Stimulated activated CD8-positive, alpha-beta memory T cell treated with anti-CD3 and anti-CD28 coated beads, Interleukin-15, amount 100 ng/mL, for 48 hours (primary cell): ENCODE measurements at regions not wholly inside any gene's neighbourhood (a gene's known extent, or its start where the extent isn't known, plus 50 kb on each side); places are given as distances from the start of the nearest gene placed in this dataset.
"Not testable (repeated sequence)": the region's sequence is repeated elsewhere in the genome, so short reads cannot be mapped to it uniquely, and the experiment has no call there.

Experiments
- DNase-seq, 2 donors: peaks; one replicate each; pipeline ENCODE4 v3.0.0-alpha.2; 2020; ENCODE audit warnings: low read depth in 2 of 2

DNA sequence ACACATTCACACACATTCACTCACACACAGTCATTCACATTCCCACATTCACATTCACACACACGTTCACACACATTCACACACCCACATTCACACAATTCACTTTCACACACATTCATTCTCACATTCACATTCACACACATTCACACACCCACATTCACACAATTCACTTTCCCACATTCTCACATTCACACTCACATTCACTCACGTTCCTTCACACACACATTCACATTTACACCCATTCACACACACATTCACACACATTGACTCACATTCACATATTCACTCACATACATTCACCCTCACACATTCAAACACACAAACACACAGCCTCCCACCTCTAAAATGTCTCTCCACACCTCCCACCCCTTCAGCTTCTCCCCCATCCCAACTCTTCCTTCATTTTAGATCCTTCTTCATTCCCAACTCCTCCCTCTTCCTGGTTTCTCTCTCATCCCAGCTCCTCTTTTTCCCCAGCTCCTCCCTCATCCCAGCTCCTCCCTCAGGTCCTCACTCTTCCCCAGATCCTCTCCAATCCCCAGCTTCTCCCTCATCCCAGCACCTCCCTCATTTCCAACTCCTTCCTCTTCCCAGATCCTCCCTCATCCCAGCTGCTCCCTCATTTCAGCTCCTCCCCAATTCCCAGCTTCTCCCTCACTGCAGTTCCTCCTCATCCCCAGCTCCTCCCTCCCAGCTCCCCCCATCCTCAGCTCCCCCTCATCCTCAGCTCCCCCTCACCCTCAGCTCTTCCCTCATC, 111.0 kb downstream of the FAM53A start:
- DNase-seq = no peak

DNA sequence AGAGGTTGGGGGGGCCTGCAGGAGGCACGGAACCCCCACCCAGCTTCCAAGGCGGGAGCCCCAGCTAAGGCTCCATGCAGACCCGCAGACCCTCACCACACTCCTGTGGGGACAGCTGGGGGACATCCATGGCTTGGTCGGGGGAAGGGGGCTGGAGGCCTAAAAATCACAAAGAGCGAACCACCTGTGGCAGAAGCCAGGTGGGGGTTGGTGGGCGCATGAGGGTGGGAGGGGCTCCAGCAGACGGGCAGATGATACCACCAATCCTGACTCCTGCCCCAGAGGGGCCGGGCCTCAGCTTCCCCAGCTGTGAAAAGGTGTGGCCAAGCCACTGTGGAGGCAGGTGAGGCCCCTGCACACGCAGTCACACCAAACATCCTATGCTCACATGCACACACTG, 111.6 kb downstream of the FAM53A start:
- no peak for DNase-seq

DNA sequence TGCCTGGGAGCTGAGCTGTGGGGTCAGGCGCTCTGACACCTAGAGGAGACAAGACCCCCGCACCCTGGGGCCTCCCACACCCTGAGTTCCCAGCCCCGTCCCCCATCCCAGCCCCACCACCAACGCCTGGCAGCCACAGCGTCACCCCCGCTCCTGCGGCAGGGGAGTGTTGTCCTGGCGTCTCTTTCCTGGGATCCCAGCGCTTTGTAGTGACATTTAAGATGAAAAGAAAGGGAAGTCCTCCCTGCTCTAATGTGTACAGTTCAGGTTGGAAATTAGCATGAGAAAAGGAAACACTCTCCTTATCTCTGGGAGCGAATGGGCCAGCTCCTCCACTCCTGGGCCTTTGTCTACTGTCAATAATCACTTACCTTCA, 112.1 kb downstream of the FAM53A start:
- DNase-seq = no peak

DNA sequence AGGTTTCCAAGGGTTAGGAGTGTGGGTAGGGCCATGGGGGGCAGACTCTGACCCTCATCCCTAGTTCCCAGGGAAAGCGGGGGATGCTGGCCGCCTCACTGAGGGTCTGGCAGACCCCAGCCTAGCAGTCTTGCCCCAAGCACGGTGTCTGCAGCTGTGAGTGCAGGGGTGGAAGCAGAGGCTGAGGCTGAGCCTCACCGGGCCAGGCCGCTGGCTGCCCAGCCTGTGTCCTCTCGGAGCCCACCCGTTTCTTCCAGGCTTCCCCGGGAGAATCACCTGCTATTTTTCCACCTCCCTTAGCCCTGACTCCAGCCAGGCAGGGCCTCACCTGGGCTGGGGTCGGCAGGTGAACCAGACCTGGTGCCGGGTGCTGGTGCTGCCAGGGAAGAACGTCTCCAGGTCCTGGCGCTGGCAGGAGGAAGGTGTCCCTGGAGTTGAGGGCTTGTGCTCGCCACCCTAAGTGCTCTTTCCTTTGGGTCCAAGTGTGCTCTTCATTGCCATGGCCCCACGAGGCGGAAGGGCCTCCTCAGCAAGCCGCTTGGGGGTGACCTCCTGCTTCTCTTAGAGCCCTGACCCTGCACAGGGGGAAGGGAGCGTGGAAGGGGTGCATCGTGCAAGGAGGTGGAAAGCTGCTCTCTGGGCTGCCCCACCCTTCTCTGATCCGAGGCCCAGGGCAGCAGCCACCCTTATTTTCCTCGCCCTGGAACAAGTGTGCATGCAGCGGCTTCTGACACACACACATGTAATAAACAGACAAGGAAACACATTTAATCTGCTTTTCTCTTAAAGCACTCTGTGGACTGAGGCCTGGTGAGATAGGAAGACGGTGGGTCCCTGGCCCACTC, 112.7 kb downstream of the FAM53A start:
- no peak for DNase-seq

DNA sequence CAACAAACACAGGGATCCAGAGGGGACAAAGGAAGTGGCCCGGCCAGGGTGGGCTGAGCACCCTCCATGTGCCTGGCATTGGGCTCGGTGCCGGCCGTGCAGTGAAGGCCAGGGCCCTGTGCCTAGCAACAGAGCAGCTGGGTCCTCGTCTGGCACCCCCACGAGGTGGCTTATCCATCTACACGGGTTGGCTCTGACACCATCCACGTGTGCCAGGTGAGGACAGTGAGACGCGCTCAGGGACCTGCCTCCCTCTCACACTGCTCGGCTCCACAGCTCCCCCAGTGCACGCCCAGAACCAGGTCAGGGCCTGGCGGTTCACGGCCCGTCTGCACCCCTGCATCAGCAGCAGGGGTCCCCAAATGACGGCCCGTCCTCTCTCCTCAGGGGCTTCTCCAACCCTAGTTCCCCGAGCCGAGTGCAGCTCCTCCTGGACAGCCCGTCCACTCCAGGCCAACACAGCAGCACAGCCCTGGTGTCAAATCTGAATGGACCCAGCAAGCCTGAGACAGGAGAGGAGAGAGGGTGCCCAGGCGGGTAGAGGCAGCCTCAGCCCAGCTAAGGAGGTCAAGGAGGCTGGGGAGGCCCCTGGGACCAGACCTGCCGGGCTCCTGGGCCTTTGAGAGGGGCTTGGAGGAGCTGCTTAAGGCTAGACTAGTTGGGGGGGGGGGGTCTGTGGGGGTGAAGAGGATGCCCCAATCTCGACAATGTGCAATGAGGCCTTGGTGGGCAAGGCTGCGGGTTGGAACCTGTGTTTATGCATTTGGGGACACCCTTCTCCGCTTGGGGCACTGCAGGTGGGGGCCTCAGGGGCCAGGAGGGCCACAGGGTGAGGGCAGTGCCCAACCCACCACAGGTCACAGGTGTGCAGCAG, 113.6 kb downstream of the FAM53A start:
- no peak for DNase-seq

DNA sequence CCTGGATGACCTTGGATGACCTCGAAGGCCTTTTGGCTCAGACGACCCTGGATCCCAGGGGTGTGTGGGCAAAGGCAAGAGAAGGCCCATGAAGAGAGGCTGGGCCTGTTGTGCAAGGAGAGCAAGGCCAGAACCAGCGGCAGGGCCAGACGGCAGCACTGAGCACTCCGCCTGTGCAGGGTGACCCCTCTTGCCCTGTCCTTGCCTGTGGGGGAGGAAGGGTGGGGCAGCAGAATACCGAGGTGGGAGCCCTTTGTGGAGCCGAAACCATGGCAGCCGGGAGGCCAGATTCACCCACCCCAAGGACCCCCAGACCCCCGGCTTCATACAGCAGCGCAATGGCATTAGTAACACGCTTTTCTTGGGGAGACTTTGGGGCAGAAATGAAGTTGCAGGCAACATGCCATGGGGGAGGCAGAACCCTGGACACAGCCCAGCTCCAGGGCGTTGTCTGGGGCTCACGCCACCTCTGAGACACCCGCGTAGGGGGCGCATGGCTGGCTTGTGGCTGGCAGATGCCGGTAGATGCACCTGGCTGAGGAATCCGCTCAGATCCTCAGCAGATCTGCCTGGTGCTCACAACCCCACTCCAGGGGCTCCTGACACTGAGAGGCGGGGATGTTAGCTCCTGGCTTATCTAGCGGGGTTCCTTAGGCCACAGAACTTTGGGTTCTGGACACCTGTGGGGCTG, 114.5 kb downstream of the FAM53A start:
- DNase-seq = no peak

DNA sequence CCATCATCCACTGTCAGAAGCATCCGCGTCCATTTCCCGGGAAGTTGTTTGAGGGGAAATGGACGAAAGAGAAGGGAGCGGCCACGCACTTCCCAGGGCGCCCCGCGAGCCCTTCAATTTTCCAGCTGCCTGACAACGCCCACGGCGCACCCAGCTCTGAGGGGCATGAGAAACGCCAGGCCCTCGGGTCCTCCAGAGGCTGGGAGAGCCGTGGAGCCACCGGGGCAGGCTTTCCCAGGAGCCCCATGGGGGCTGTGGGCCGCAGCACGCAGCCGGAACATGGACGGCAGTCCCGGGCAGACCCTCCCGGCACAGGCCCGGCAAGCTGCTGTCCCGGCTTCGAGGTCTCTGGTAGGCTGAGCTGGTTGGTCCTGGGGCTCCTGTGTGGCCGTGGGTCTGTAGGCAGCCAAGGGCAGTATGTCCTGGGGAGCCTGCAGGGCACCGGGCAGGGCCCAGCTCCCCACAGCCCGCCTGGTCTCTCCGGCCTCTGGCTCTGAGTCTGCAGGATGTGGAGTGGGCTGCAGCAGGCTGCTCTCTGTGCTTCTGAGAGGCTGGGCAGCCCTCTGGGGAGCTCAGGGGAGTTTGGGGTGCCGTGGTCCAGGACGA, 115.2 kb downstream of the FAM53A start:
- DNase-seq = no peak

DNA sequence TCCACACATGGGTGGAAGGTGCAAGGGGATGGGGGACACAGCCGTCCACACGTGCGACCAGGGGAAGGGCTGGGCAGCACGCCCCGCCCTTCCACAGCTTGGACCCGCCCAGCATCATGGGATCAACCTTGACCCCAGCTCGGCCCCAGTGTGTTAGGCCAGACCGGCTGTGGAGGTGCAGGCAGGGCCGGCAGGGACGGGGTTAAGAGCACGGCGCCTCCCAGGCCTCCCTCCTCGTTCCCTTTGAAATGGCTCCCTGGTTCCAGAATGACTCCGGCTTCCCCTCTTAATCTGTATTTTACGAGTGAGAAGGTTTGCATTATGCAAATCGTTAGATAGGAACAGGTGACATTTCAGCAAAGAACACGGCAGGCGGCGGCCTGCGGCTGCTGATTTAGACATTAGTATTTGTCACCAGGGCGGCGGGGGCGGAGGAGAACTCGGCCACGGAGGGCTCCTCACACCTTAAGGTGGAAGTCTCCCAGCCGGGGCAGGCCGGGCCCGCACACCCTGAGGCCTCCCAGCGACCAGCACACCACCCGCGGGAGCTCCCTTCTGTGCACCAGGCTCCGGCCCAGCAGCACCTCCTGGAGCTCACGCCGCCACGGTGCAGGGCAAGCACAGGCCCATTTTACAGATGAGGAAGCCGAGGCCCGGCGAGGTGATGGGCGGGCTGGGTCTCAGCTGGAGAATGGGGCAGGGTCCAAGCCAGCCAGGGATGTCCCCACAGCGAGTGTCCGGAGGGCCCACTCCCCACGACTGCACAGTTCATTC, 116.1 kb downstream of the FAM53A start:
- DNase-seq = no peak

DNA sequence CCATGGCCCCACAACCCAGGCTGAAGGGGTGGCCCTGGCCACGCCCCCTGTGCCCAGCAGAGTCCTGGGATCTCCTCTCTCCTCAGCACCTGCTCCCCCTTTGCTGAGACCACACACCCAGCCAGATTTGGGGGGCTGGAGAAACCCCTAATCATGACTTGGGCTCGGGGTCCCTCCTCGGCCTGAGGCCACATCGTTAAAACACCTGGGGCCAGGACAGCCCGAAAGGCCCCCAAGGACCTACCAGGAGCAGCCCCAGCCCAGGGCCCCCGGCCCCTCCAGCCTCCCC, 116.7 kb downstream of the FAM53A start:
- DNase-seq = no peak

DNA sequence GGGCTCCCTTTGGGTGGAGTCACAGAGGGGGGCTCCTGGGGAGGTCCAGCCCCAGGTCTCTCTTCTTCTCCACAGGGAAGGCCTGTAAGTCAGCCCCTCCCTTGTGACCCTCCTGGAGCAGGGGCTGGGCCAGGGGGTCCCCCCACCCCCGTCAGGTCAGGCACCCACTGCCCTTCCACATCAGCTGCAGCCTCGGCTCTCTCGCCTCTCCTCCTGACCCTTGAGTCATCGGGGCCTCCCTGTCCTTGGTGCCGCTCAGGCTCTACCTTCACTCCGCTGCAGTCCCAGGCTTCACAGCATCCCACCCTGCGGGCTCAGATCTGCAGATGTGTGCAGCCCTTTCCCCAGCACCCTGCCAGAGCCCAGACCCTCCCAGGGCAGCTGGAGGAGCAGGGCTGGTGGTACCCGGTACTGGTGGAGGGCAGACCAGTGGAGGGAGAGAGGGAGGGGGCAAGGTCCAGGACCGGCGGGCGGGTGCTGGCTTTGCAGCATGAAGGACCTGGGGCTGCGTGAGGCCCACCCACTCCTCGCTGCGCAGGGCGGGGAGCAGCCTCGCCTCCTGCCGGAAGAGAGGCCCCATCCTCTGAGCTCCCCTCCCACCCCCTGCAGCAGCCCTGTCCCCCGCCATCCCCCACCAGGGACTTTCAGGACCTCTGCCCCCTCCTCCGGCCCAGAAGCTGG, 117.1 kb downstream of the FAM53A start:
- no peak for DNase-seq

DNA sequence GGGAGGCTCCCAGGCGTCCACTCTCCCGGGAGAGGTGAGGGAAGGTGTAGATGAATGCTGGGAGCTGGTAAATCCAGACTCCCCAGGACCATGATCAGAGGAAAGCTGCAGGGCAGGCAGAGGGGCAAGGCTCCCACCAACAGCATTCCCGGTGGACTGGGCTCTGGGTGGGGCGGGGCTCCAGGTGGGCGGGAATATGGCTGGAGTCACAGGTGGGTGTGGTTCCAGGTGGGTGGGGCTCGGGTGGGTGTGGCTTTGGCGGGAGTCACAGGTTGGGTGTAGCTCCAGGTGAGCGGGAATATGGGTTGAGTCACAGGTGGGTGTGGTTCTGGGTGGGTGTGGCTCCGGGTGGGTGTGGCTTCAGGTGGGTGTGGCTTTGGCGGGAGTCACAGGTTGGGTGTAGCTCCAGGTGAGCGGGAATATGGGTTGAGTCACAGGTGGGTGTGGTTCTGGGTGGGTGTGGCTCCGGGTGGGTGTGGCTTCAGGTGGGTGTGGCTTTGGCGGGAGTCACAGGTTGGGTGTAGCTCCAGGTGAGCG, 117.7 kb downstream of the FAM53A start:
- DNase-seq = not testable (repeated sequence)

DNA sequence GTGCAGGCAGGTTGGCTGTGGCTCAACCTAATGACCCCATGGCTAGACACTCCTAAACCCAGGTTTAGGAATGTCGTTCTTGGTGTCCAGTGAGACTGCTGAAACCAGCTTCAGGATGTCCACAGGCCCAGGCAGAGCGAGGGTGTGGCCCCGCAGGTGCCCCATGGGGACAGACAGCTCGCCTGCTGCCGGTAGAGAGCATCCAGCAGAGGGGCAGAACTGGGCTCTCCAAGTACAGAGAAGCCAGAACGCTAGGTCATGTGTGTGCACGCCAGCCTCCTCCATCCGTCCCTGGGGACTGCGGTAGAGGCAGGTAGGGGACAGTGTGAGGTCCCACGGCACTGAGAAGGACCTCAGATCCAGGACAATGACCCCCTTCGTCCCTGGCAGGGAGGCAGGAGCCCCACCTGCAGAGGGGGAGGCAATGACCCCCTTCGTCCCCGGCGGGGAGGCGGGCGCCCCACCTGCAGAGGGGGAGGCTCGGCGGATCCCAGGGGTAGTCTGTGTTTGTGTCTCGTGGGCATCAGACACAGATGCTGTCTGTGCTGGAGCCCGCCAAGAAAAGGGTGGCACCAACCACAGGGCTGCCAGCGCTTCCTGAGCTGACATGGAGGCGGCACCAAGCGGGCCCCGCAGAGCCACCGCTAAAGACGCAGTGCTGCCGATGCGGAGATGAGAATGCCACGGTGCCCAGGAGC, 118.4 kb downstream of the FAM53A start:
- no peak for DNase-seq

DNA sequence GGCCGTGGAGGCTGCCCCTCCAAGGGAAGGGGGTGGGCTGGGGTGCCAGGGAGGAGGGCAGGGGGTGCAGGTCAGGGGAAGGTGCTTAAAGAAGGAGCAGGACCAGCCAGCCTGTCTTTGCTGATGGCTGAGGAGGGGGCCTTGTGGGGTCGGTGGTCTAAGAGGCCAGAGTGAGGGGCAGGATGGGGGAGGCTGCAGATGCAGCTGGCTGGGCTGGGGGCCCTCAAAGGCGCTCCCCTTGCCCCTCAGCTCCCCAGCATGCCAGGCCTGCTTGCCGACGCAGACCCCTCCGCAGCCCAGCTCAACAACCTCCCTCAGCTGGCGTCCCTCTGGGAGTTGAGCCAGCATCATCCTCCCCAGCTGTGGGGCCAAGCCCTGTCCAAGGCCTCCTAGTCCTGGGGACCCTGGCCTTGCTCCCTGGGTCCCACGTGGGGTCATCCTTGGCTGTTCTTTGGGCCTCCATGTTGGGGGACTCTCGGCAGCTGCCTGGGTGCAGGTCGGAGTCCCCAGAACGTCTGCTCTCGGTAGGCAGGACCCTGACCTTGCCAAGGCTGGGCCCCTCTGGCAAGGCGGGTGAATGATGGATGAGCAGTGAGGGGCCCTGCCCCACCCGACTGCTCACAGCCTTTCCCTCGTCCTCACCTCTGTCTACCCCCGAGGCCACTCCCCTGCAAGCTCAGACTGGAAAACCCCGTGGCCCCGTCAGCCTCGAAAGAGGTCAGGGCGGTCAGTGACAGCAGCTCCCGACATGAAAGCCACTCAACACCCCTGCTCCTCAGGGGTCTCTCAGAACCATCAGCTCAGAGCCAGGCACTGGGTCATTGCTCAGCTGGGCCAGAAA, 119.4 kb downstream of the FAM53A start:
- DNase-seq = no peak

DNA sequence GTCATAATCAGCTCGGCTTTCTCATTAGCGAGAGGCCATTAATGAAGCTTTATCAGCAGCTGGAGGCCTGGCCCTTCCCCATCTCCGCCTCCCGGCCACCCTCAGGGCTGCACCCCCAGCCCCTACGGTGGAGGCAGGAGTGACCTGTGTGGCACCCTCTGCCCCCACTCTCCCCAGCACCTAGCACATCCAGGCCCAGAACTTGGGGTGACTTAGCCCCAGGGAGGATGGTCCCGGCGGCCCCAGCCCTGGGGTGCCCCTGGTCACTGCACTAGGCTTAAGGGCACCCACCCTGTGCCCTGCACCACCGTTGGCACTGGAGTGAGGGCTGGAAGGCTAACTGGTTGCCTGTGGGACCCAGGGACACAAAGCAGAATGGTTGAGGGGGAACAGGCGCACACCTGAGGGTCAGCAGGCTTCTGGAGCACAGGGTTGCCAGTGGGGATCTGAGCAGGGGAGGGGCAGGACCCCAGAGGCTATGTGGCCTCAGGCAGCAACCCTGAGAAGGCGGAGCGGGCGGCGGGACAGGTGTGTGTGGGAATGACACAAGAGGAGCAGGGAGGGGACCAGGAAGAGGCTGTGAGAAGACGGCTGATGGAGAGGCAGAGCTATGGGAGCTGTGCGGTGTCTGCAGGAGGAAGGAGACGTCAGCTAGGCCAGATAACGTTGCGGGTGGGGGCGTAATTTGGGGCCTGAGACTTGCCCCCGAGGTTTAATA, 120.2 kb downstream of the FAM53A start:
- no peak for DNase-seq

DNA sequence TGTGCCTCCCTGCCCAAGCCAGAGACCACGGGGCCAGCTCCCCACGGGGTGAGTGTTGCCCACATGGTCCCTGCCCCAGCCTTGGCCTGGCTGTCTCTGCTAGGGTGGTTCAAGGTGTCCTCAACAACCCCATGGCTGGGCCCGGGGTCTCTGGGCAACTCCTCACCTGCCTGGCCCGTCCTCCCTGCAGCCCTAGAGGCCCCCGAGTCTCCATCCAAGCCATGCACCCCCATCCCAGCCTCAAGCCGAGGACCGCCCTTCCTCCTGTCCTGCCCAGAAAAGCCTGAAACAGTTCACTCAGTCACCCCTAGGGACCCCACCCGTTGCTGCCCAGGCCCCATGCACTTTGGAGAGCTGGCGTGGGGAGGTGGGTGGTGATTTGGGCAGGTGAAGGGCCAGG, 120.9 kb downstream of the FAM53A start:
- no peak for DNase-seq

DNA sequence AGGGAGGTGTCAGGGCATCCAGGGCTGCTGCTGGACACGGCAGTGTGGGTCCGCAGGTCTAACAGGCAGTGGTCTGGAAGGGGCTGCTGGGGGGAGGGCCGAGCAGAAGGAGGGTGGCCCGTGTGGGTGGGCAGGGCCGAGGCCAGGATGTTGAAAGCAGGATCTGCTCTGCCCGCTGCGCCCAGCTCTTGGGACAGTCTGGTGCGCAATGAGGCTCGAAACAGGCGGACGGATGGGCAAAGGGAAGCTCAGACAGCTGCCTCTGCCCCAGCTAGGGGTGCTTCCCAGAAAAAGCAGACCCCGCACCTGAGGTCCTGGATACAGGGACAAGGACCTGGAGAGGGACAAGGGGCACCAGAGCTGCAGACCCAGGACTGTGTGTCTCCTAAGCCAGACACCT, 121.3 kb downstream of the FAM53A start:
- DNase-seq = no peak

DNA sequence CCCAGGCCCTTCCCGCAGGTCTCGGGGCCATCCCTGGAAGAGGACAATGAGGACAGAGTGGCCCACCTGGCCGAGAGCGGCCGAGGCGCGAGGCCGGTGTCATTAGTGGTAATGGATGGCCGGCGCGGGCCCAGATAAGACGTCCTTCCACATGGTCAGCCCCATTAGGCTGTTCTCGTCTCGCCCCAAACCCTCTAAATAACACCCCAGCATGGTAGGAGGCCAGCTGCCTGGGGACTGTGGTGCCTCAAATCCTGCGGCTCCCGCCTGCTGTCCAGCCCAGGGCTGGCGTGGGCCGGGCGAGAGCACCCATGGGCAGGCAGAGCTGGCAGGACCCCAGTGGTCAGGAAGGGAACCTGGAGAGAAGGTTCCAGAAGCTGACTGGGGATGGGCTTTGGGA, 121.7 kb downstream of the FAM53A start:
- no peak for DNase-seq
